Colonic mucosa (tissue), 4 donors: ENCODE measurements at regions not wholly inside any gene's neighbourhood (a gene's known extent, or its start where the extent isn't known, plus 50 kb on each side); places are given as distances from the start of the nearest gene placed in this dataset.

Experiments used
- DNase-seq: peaks from one replicate; pipeline ENCODE4 v3.0.0-alpha.2; 2020
- H3K27ac ChIP-seq: fragments of 200-600 bp; one replicate; pipeline ENCODE4 v1.8.0; 2021
- H3K27me3 ChIP-seq: fragments of 200-600 bp; one replicate; pipeline ENCODE4 v1.8.0; 2021
- H3K36me3 ChIP-seq: fragments of 200-600 bp; one replicate; pipeline ENCODE4 v1.8.0; 2021
- H3K4me1 ChIP-seq: fragments of 200-600 bp; one replicate; pipeline ENCODE4 v1.8.0; 2021; ENCODE audit warnings: mild to moderate bottlenecking
- H3K4me3 ChIP-seq: fragments of 200-600 bp; one replicate; pipeline ENCODE4 v1.8.0; 2021
- H3K9ac ChIP-seq, 2 donors: one replicate each; pipeline ENCODE4 v1.7.0; 2013; ENCODE audit warnings: control low read depth in 2 of 2, low read depth in 2 of 2, low read length in 2 of 2
- H3K9me3 ChIP-seq: fragments of 200-600 bp; one replicate; pipeline ENCODE4 v1.8.0; 2021
- CTCF ChIP-seq: fragments of 200-600 bp; IDR thresholded peaks from one replicate; pipeline ENCODE4 v1.8.0; 2022; ENCODE audit warnings: antibody characterized with exemption, mild to moderate bottlenecking
- intact Hi-C: fragments of 100-400 bp; cut with DNase I; formaldehyde crosslinking; loops from one replicate; pipeline ENCODE4 v1.14.1; 2022
- donor health status: healthy.
- donor health status: DM: no; HTN: no; CAD: no.
- donor health status: DM: no; HTN: no; CAD: no.

GRCh38 chr2:14220101-14220500, 412.4 kb upstream of the LRATD1 start:
- Histone ChIP-seq H3K4me1 (no peaks in the 10 kb centered on the region), H3K9ac (no peak overlapping the region), H3K36me3 (no peaks in the 10 kb centered on the region), H3K9me3 (no peaks in the 10 kb centered on the region), H3K27ac (no peak overlapping the region), H3K27me3 (no peaks in the 10 kb centered on the region), H3K4me3 (no peak overlapping the region)
- TF ChIP-seq CTCF = no peak
- intact Hi-C loops = no loop called here
- no peak for DNase-seq

GRCh38 chr2:14221466-14221865, 411.1 kb upstream of the LRATD1 start:
- Histone ChIP-seq H3K9ac (no peak overlapping the region), H3K27me3 (no peaks in the 10 kb centered on the region), H3K4me3 (no peak overlapping the region), H3K4me1 (no peaks in the 10 kb centered on the region), H3K36me3 (no peaks in the 10 kb centered on the region), H3K27ac (no peak overlapping the region), H3K9me3 (no peaks in the 10 kb centered on the region)
- no peak for TF ChIP-seq CTCF
- DNase-seq = no peak
- intact Hi-C loops = no loop called here

- Histone ChIP-seq H3K4me3 (no peak overlapping the region), H3K36me3 (no peaks in the 10 kb centered on the region), H3K27ac (no peak overlapping the region), H3K27me3 (no peaks in the 10 kb centered on the region), H3K9me3 (no peaks in the 10 kb centered on the region), H3K4me1 (no peaks in the 10 kb centered on the region), H3K9ac (no peak overlapping the region)
- intact Hi-C loops = no loop called here
- DNase-seq = no peak
- TF ChIP-seq CTCF = no peak
Observed at GRCh38 chr2:14223576-14223975, 408.9 kb upstream of the LRATD1 start.

- DNase-seq = no peak
- H3K36me3 ChIP-seq = no peaks in the 10 kb centered on the region
- no peaks in the 10 kb centered on the region for H3K27me3 ChIP-seq
- TF ChIP-seq CTCF = no peak
- intact Hi-C loops = no loop called here
- no peaks in the 10 kb centered on the region for H3K9me3 ChIP-seq
- H3K9ac ChIP-seq = no peak overlapping the region
- no peaks in the 10 kb centered on the region for H3K4me1 ChIP-seq
- no peak overlapping the region for H3K4me3 ChIP-seq
- H3K27ac ChIP-seq = no peak overlapping the region
Observed at GRCh38 chr2:14231391-14231898, 401.1 kb upstream of the LRATD1 start.

GRCh38 chr2:14232217-14232616, 400.3 kb upstream of the LRATD1 start:
- intact Hi-C loops = no loop called here
- Histone ChIP-seq H3K27ac (no peak overlapping the region), H3K4me1 (no peaks in the 10 kb centered on the region), H3K36me3 (no peaks in the 10 kb centered on the region), H3K9me3 (no peaks in the 10 kb centered on the region), H3K4me3 (no peak overlapping the region), H3K27me3 (no peaks in the 10 kb centered on the region), H3K9ac (no peak overlapping the region)
- no peak for TF ChIP-seq CTCF
- DNase-seq = no peak

GRCh38 chr2:14234911-14235310, 397.6 kb upstream of the LRATD1 start:
- intact Hi-C loops = no loop called here
- Histone ChIP-seq H3K4me3 (no peak overlapping the region), H3K27ac (no peak overlapping the region), H3K9me3 (no peaks in the 10 kb centered on the region), H3K4me1 (no peaks in the 10 kb centered on the region), H3K9ac (no peak overlapping the region), H3K27me3 (no peaks in the 10 kb centered on the region), H3K36me3 (no peaks in the 10 kb centered on the region)
- TF ChIP-seq CTCF = no peak
- DNase-seq = no peak
